Loucy (cell line): ENCODE measurements at regions not wholly inside any gene's neighbourhood (a gene's known extent, or its start where the extent isn't known, plus 50 kb on each side); places are given as distances from the start of the nearest gene placed in this dataset.

Experiments
- CTCF ChIP-seq: fragments of 200-600 bp; sonication (generic); conservative IDR thresholded peaks from 2 replicates; pipeline ENCODE4 v1.5.1; 2014; ENCODE audit warnings: mild to moderate bottlenecking, antibody characterized with exemption, low read length
- EZH2phosphoT487 ChIP-seq: fragments of 200-600 bp; IDR thresholded peaks from 2 replicates; pipeline ENCODE4 v1.6.1; 2018; ENCODE audit warnings: antibody characterized with exemption, mild to moderate bottlenecking, moderate library complexity, borderline replicate concordance

- no peak for TF ChIP-seq CTCF
- TF ChIP-seq EZH2phosphoT487: no peak
Measured at GRCh38 chr12:90211017-90211416, 502.4 kb upstream of the ATP2B1 start.
